HG02970 (cell line): ENCODE measurements at regions not wholly inside any gene's neighbourhood (a gene's known extent, or its start where the extent isn't known, plus 50 kb on each side); places are given as distances from the start of the nearest gene placed in this dataset.
"Not testable (repeated sequence)": the region's sequence is repeated elsewhere in the genome, so short reads cannot be mapped to it uniquely, and the experiment has no call there.

Experiments
- ATAC-seq: cut with Tn5 transposase; IDR thresholded peaks from one replicate; pipeline ENCODE4 v1.9.1; 2021; ENCODE audit warnings: mild to moderate bottlenecking, moderate library complexity, moderate number of reproducible peaks; ENCODE audit not compliant: unreplicated experiment, low FRiP score

- ATAC-seq = no peak
Observed at GRCh38 chr10:65735382-65735781, 1190.5 kb upstream of the LRRTM3 start.

GRCh38 chr10:65742906-65743305 is 1182.9 kb upstream of the LRRTM3 start:
- no peak for ATAC-seq

GRCh38 chr10:65751218-65751617 is 1174.6 kb upstream of the LRRTM3 start:
- no peak for ATAC-seq

GRCh38 chr10:65751896-65752295 is 1173.9 kb upstream of the LRRTM3 start:
- ATAC-seq = no peak

GRCh38 chr10:65753532-65753931 is 1172.3 kb upstream of the LRRTM3 start:
- no peak for ATAC-seq

- no peak for ATAC-seq
Observed at GRCh38 chr10:65754112-65754511, 1171.7 kb upstream of the LRRTM3 start.

GRCh38 chr10:65762311-65762710 is 1163.5 kb upstream of the LRRTM3 start:
- no peak for ATAC-seq

- no peak for ATAC-seq
Observed at GRCh38 chr10:65765006-65765541, 1160.8 kb upstream of the LRRTM3 start.

GRCh38 chr10:65769828-65770227 is 1156.0 kb upstream of the LRRTM3 start:
- ATAC-seq = no peak

GRCh38 chr10:65778753-65779152 is 1147.1 kb upstream of the LRRTM3 start:
- ATAC-seq = no peak

- no peak for ATAC-seq
Observed at GRCh38 chr10:65779985-65780384, 1145.9 kb upstream of the LRRTM3 start.

- no peak for ATAC-seq
Observed at GRCh38 chr10:65786279-65786678, 1139.6 kb upstream of the LRRTM3 start.

GRCh38 chr10:65787571-65787970 is 1138.3 kb upstream of the LRRTM3 start:
- no peak for ATAC-seq

GRCh38 chr10:65788271-65788670 is 1137.6 kb upstream of the LRRTM3 start:
- no peak for ATAC-seq

- ATAC-seq = no peak
Observed at GRCh38 chr10:65791979-65792378, 1133.9 kb upstream of the LRRTM3 start.

GRCh38 chr10:65793738-65794425 is 1132.0 kb upstream of the LRRTM3 start:
- ATAC-seq = no peak

- ATAC-seq = not testable (repeated sequence)
Observed at GRCh38 chr10:65794861-65795260, 1131.0 kb upstream of the LRRTM3 start.

- ATAC-seq = no peak
Observed at GRCh38 chr10:65796472-65796871, 1129.4 kb upstream of the LRRTM3 start.

GRCh38 chr10:65798133-65798532 is 1127.7 kb upstream of the LRRTM3 start:
- no peak for ATAC-seq

GRCh38 chr10:65802391-65802790 is 1123.4 kb upstream of the LRRTM3 start:
- ATAC-seq = no peak

GRCh38 chr10:65805511-65805910 is 1120.3 kb upstream of the LRRTM3 start:
- ATAC-seq = no peak

- no peak for ATAC-seq
Observed at GRCh38 chr10:65805993-65806392, 1119.8 kb upstream of the LRRTM3 start.
